ENCODE measurements at regions not wholly inside any gene's neighbourhood (a gene's known extent, or its start where the extent isn't known, plus 50 kb on each side); places are given as distances from the start of the nearest gene placed in this dataset.

DNA sequence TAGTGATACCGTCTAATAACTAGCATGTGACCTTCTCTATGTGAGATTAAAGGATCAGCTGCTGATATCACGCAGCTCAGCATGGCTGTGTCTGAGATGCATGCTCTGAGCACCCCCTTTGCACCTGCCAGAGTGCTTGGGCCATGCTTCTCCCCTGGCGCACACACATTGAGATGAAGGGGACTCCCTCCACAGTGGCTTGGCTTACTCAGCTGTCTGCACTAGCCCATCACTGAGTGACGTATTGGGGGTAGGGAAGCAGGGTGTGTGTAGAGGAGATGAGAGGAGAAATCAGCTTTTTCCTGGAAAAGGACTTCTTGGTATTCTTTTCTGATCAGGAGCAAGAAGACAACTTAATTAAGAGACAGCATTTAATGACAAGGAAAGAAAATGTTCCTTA is 216.5 kb downstream of the BLID start:
- no peak for DNase-seq (ENCODE audit: low spot score)

DNA sequence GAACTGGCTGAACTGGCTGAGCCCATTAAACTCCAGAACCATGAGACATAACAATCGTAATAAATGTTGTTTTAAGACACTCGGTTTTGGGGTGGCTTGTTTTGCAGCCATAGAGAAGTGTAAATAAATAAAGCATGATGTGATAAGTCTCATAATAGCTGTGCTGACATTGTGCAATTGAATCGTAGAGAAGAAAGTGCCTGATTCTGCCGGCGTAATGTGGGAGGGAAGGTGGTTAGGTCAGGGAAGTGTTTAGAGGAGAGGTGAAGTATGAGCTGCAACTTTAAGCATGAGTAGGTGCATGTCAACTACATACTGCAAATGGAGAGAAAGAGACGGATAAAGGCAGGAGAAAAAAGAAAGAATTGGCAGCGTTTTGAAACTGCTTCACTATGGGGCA is 217.1 kb downstream of the BLID start:
- DNase-seq (ENCODE audit: low spot score) = no peak

DNA sequence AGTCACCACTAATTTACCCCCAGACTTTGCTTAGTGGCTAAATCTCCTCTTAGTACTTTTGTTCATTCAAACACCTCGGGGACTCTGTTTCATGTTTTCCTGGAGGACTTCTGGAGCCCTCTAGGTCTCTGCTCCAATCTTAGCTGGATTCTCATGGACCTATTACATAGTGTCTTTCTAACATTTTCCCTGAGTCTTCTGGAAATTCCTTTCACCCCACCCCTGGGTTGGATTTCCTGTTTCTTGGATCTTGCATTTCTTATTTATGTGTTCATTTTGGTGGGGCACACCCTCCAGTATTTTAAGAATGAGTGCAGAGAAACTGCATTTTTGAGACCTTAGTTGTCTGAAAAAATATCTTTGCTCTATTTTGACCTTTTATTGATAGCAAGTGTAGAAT is 220.1 kb downstream of the BLID start:
- DNase-seq (ENCODE audit: low spot score) = no peak

DNA sequence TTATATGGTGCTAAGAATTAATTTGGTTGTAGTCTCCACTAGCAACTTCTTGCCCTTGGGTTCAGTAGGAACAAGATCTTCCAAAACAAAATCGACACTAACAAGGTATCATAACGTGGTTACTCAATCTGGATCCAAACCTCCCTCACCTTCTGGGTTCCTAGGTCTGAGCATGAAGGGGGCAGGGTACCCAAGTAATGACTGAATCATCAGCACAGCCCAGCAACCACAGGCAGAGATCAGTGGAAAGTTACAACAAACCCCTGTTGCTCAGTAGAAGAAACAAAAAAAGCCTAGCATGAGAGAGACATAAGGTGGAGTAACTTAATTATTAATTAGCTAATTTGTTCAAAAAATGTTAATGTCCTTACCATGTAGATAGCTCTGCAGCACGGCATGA is 221.4 kb downstream of the BLID start:
- no peak for DNase-seq (ENCODE audit: low spot score)

DNA sequence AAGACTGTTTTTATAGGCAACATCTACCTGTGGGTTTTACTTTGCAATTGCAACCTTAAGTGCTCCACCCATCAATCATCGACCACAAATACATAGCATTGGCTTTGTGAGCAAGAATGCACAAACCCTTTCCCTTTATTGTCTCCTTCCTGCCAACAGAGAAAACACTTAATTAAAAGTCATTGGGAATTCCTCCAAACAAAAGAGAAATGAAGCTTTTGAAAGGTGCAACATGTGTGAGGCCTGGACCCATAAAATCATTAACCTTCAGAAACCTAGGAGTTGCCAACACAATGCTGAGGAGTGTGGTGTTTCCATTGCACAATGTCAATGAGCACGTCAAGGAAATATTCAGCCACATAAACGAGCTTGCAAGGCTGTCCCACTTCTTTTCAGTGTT is 223.2 kb downstream of the BLID start:
- DNase-seq (ENCODE audit: low spot score) = no peak

DNA sequence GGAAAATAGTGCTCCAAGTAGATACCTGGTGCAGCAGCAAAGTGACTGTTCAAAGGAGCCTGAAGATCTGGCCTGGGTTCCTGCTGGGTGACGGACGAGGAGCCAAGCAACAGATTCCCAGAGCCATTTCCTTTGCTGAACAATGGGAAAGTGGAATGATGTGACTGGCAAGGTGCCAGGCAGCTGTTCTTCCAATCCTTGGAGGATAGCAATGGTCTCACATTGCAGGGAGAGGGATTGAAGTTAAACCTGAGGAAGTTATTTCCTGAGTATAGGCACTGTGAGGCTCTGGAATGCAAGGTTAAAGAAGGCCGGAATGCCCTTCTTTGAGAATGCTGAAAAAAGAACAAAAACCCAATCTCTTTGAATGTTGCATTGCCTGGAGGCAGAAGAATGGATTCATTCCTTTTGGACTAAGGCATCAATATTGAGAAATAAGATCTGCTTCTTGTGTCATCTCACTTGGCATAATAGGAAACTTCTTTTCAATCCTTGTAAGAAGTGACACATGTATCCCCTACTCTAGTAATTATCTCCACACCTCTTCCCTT is 223.8 kb downstream of the BLID start:
- DNase-seq (ENCODE audit: low spot score) = no peak

DNA sequence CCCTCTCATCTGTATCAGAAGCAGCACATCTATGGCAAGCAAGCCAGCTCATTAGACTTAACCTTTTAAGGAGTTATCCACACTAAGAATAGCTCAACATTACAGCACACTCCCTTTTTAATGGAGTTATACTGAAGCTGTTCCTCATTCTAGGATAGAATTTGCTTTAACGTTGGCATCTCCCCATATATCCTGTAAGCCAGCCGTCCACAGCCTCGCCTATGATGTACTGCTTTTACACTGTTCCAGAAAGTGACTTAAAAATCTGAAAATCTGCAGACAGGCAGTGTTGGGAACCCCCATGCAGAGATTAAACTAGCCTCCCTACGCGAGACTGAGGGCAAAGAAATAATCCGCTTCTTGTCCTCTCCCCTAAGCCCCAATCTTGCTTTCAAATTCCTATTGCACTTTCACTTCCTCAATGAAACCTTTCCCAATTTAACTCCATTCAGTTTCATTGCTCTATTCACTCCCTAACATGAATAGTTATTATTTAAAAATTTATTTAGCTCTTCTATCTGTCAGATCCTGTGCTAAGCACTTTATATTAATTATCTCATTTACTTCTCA is 225.0 kb downstream of the BLID start:
- no peak for DNase-seq (ENCODE audit: low spot score)

DNA sequence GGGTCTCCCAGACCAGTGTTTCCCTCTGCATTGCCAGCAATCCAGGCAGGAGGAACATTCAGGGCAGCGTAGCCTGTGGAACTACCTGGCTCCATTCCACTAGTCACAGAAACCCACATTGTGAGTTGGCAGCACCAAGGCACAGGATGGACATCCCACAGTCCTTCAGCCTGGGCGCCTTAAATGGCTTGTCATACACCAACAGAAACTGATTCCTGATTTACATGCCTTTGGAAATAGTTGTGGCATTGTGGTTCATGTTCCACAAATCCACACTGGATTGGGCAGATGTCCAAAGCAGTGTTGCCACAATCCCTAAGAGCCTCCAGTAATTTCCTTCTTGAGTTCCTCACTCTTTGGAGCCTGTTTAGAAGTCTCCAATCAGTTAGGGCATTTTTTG is 225.6 kb downstream of the BLID start:
- DNase-seq (ENCODE audit: low spot score) = no peak

DNA sequence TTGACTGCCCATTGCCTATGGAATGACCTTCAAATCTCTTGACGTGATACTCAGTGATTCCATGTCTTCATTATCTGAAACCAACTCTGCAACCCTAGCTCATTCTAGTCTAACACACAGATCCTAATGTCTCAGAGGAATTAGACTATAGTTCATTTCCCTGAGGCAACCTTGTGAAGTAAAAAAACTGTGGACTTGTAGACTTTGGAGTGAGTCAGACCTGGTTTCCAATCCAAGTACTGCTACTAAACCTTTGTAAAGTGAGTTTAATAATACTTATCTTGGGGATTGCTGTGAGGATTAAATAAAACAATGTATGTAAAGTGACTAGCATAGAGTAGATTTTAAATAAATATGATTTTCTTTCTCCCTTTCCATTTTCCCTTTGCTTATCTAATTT is 226.1 kb downstream of the BLID start:
- no peak for DNase-seq (ENCODE audit: low spot score)

DNA sequence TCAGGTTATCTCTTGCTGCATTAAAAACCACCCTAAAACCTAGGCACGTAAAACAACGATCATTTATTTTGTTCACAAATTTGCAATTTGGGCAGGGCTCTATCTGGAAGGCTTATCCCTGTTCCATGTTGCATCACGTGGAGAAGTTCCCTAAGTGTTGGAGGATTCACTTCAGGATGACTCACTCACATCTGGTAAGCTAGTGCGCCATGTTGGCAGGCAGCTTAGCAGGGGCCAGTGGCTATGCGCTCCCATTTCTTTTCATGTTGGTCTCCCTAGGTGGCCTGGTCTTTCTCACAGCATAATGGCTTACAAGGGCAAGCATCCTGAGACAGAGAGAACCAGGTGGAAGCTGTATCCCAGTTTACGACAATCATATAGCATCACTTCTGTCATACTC is 226.8 kb downstream of the BLID start:
- DNase-seq (ENCODE audit: low spot score) = no peak

DNA sequence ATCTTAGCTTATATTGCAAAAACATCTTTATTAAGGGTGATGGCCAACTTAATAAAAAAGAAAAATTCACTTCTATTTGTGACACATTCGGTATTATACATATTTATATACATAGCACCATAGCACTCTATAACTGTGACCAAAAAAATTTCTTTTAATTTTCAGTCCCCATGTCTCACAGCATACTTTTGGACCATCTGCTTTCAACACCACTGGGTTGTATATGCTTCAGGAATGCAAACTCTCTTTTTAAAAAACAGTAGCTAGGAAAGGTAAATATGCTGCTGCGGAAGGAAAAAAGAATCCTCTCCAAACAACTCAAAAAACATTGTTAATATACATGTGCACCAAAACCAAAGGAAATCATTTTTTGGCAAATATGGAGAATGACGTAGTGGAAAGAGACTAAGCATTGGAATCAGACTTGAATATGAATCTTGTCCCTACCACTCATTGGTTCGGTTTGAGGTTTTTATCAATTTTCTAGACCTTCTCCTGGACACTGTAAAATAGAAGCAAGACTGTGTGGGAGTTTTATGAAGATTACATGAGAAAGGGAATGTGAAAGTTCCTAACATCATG is 227.9 kb downstream of the BLID start:
- no peak for DNase-seq (ENCODE audit: low spot score)

DNA sequence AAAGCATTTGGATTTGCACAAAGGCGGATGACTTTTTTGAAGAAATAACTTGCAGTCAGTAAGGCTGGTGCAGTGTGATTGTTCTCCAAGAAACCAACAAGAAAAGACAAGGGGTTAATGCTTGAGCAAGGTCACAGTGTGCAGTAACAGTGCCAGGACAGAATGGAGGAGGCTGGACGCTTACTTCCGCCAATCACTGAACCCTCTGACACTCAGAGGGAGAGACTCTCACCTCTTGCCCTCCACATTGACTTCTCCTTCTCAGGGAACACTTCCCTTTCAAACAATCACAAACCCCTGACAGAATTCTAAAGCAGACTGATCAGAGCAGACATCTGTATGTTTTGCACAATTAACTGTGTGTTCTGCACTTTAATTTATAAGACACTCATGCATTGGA is 228.4 kb downstream of the BLID start:
- no peak for DNase-seq (ENCODE audit: low spot score)

DNA sequence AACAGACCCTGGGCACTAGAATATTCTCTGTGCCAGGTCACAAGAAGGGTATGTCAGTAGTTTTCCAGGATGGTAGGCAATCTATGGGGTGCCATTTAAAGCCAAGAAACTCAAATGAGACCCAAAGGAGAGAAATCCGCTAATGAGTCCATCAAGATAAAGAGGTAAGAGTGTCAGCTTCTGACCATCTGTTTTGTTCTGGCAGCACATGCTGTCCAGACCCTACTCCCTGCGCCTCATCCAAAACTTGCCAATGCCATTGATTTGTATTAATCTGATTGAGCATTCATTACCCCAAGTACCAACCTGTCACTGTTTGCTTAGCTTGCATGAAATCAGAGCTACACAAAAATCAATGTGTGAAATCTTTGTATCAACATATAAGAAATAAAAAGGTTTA is 229.0 kb downstream of the BLID start:
- no peak for DNase-seq (ENCODE audit: low spot score)

DNA sequence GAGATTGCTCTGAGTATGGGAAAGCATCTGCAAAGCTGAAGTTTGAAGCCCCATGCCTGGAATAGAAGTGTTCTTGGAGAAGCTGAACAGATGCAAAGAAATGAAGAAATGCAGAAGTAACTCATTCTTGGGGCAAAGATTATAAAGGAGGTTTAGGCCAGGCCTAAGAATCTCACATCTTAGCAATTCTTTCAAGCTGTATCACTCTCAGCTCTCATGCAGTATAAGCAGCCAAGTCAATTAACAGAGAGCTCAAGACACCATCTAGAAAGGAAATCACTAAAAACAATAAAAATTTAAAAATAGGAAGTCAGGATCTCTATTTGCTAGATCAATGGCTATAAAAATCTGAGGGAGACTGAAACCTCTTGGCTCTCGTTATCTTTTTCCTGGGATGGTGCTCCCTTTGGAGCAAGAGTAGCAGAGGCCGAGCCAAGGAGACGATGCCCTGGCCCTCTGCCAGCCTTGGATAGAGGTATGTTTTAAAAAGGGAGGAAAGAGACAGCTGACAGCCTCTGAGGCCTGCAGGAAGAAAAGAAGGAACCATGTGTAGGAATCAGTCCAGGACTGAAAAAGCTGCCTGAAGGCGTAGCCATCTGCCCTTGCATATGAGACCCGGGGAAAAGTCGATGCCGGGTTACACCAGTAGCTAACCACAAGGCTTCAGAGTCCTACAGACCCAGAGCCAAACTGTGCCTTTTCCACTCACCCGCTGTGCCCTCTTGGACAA is 229.8 kb downstream of the BLID start:
- no peak for DNase-seq (ENCODE audit: low spot score)

DNA sequence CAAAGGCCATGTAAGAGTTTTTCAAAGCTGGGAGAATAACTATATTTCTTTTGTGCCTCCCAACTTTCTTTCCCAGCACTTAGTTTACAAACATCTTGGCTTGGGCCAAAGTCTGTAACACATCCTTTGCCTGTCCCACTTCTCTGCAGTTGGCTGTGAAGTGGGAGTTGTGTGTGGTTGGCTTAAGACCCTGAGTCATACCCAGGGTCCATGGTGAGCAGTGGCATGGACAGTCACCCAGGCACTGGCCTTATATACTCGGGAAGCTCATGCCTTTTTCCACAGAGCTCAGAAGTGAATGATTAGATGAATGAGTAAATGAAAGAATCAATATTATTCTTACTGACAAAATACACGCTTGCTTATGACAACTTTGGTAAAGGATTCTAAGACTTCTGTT is 231.4 kb downstream of the BLID start:
- DNase-seq (ENCODE audit: low spot score) = no peak

DNA sequence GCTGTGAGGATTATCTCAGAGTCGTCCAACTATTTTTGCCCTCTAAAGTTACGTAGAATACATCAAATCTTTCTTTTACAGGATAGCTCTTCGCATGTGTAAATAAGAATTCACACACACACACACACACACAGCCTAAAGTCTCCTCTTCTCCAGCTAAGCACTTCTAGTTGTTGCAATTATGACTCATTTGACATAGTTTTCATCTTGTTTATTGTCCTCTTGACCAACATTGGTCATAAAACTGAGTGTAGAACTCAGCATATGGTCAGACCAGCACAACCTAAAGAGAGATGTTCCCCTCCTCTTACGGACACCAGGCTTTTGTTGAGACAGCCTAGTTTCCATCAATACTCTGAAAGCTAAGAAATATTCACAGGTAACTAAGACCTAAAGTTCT is 234.2 kb downstream of the BLID start:
- DNase-seq (ENCODE audit: low spot score) = no peak

DNA sequence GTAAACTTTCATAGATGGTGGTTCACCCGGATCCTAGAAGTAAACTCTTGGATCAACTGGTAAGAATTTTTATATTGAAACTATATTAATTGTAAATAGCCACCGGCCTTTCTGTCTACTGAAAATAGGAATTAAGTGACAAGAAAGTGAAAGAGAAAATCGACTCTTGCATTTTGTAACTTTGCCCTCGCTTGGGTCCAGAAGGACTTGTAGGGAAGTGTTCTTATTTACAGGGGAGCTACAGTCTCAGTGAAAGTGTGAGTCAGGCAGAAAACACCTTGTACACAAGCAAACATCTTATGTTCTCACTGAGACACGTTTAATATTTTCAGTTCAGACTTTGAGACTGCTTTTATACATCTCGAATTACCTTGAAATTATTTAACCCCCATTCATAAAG is 238.9 kb downstream of the BLID start:
- DNase-seq (ENCODE audit: low spot score) = no peak

DNA sequence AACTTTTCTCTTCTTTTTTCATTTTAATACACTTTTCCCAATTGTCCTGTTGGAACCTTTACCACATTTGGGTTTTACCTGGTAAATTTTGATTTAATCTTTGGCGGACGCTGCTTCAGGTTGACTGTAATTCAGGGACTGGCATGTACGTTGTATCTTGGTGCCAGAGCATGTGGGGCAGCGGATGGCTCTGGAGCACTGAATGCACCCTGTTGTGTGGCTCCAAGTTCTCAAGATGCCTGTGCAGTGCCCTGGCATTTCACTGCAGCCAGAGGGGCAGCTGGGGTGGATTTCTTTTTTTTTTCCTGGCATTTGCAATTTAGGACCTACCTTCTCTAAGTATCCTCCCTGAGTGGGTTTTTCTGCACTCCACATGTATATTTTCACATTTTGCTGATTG is 242.2 kb downstream of the BLID start:
- DNase-seq (ENCODE audit: low spot score) = no peak

DNA sequence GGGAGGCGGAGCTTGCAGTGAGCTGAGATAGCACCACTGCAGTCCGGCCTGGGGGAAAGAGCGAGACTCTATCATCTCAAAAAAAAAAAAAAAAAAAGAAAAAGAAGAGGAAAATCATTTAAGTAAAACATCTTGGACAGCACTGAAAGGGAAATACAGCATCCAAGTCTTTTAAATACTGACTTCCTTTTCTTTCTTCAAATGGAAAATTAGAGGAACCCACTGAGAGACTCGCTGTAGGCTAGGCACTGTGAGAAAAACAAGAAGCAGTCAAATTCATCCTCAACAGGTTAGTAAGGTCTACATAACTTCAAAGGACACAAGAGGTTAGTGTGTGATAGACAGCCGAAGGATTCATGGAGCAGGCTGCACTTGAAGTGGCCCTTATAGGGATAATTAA is 243.7 kb downstream of the BLID start:
- no peak for DNase-seq (ENCODE audit: low spot score)

DNA sequence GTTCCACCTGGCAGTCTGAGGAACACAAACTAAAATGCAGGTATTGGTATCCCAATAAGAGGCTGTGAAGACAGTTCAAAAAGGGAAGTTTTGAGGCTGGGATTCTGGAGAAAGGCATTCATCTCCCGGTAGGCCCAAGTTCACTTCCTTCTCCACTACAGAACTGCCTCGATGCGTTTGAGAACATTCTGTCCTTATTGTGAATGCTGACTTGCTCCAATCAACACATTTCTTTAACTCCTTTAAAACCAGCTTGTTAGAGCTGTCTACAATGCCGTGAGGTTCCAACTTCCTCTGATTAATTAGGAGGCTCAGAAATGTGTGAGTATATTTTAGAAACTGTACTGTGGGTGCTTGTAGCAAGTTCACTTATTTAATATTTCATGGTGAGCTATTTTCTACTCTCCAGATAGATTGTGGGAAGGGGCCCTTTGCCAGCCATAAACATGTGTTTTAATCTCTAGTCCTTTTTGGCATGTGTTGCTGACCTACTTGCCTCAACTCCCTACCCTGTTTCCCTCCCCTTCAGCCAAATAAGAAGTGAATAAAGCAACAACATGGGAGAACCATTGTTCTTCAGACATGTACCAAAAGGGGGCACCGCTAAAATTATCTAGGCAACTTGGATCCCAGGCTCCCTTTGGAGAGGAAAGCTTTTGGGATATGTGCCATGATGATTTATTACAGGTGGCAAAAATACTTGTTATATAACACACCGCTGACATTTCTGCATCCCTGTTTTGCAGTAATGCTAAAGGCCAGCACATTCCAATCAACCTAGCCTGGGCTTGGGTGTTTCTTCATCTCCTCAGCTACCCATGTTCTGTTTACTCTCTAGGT is 245.6 kb downstream of the BLID start:
- no peak for DNase-seq (ENCODE audit: low spot score)

DNA sequence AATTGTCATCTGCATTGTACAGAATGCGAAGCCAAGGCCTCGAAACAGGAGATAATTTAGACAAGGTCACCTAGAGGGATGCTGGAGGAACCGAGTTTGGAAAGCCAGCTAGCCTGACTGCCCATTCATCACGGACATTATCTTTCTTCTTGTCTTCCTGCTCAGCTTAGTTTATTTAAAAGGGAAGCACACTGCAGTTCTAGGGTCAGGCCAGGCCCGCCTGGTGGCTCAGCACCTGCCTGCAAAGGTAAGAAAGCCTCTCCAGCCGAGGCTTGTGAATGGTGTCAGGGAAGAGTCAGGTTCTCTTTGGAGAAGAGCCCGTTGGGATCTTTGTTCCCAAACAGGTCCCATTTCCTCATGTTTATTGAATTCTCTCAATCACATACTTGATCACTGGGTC is 246.5 kb downstream of the BLID start:
- DNase-seq (ENCODE audit: low spot score) = no peak

DNA sequence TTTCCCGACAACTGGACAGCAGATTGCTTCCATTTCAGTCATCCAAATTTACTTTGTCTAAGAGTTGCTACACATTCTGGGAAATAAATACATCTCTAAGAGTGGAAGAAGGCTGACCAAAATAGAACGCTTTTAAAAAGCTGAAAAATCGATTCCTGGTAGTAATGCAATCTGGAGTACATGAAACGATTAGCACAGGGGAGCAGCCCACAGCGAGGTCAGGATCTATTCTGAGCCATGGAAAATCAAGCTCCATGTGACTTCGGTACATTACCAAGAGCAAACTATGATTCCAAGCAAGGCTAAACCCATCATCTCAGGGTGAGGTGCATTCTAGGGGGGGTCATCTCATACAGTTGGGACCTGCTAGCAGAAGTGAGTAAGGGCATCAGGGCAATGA is 249.3 kb downstream of the BLID start:
- no peak for DNase-seq (ENCODE audit: low spot score)

DNA sequence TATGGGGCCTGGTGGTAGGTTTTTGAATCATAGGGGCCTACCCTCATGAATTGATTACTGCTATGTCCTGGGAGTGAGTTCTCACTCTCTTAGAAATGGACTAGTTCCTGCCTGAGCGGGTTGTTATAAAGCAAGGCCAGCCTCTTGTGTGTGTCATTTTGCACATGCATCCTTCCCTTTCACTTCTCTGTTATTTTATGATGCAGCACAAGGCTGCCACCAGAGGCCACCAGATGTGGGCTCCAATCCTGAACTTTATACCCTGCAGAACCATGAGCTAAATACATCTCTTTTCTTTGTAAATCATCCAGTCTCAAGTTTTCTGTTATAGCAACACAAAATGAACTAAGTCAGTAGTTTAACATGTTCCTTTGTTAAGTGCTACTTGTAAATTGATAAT is 251.4 kb downstream of the BLID start:
- no peak for DNase-seq (ENCODE audit: low spot score)
